ENCODE measurements at regions not wholly inside any gene's neighbourhood (a gene's known extent, or its start where the extent isn't known, plus 50 kb on each side); places are given as distances from the start of the nearest gene placed in this dataset.

- TF ChIP-seq CTCF (IDR thresholded peaks at IDR 0.05; ENCODE audit: extremely low read depth in 1 of 2, insufficient read depth in 1 of 2, low read depth in 1 of 2, low read length in 2 of 2), result no peak
- no peak for TF ChIP-seq EZH2 (IDR thresholded peaks at IDR 0.05; ENCODE audit: borderline replicate concordance, low read depth, low read length, severe bottlenecking)
- no peak for TF ChIP-seq FOS (IDR thresholded peaks at IDR 0.05; ENCODE audit: borderline replicate concordance, insufficient read depth, low read length)
- no peak for TF ChIP-seq MAX (IDR thresholded peaks at IDR 0.05; ENCODE audit: insufficient read depth, insufficient read length)
- no peak for TF ChIP-seq POLR2A (IDR thresholded peaks at IDR 0.05; ENCODE audit: low read depth, low read length)
- no peak for TF ChIP-seq JUN (IDR thresholded peaks at IDR 0.05; ENCODE audit: borderline replicate concordance, insufficient read depth, insufficient read length, low read depth)
- TF ChIP-seq POLR2AphosphoS5 (IDR thresholded peaks at IDR 0.05; ENCODE audit: insufficient read depth, low read depth, low read length), result no peak
- no peak for TF ChIP-seq MYC (IDR thresholded peaks at IDR 0.05; ENCODE audit: low read depth, low read length)
Measured at GRCh38 chr17:72262766-72263165, 141.9 kb downstream of the SOX9 start.
